ENCODE measurements at regions not wholly inside any gene's neighbourhood (a gene's known extent, or its start where the extent isn't known, plus 50 kb on each side); places are given as distances from the start of the nearest gene placed in this dataset.

DNA sequence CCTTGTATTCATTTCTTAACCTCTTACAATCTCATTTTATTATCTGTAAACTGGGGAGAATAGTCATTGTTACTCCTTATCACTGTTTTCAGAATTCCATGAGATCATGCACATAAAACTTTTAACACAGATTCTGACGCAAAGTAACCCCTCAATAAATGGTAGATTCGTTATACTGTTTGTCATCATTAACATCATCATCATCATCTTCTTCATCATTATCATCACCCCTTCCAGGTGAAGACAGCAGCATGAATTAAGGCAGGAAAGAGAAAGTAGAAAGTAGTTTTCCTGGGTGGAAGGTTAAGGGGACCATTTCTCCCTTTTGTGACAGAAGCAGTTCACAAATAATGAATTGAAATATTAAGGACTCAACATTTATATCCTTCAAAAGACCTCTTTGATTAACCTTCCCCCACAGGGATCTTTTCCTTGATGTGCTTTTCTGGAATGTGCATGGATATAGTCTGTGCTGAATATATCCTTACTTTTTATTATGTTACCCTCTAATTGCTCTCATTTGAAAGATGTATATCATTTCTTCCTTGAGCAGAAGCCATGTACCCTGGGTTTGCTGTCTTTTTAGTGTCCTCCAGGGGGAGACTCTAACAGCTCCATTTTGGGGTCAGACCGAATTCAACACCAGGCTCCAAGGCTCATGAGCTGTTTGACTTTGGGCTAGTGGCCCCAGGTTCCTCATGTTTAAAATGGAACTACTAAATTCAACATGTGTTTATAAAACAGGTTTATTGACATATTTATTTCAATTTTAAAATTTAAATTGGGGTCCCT, 1029.9 kb upstream of the WWC1 start (continued):
- TF ChIP-seq, protein P1, sequence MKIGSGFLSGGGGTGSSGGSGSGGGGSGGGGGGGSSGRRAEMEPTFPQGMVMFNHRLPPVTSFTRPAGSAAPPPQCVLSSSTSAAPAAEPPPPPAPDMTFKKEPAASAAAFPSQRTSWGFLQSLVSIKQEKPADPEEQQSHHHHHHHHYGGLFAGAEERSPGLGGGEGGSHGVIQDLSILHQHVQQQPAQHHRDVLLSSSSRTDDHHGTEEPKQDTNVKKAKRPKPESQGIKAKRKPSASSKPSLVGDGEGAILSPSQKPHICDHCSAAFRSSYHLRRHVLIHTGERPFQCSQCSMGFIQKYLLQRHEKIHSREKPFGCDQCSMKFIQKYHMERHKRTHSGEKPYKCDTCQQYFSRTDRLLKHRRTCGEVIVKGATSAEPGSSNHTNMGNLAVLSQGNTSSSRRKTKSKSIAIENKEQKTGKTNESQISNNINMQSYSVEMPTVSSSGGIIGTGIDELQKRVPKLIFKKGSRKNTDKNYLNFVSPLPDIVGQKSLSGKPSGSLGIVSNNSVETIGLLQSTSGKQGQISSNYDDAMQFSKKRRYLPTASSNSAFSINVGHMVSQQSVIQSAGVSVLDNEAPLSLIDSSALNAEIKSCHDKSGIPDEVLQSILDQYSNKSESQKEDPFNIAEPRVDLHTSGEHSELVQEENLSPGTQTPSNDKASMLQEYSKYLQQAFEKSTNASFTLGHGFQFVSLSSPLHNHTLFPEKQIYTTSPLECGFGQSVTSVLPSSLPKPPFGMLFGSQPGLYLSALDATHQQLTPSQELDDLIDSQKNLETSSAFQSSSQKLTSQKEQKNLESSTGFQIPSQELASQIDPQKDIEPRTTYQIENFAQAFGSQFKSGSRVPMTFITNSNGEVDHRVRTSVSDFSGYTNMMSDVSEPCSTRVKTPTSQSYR (CRISPR knock-in tag; IDR thresholded peaks at IDR 0.05) = no peak

DNA sequence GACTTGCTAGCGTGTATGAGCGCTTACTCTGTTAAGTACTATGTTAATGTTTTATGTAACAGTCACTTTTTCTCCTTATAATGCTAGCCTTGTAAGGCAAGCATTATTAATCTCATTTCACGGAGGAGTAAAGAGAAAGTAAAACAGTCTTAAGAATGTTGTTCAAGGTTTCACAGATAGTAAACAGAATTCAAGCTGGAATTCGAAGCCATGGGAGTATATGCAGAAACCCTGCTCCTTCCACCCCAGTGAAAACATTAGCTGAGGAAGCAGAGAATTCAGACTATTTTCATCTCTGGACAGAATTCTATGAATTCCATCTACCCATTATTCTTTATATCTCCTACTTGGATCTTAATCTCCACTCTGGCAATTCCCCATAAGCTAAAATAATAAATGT, 1028.3 kb upstream of the WWC1 start:
- Mint-ChIP-seq H3K27me3 (ENCODE audit: low read depth) (no peaks in the 10 kb centered on the region), H3K4me1 (0 out of 2 replicates have a peak, but pooled peaks cover 3% of the 10 kb centered on the region), H3K9me3 (peaks cover 9% of the 10 kb centered on the region; the same call in 1 of the 2 replicates), H3K4me3 (no peak overlapping the region), H3K27ac (no peak overlapping the region), H3K36me3 (peaks cover 6% of the 10 kb centered on the region; the same call in 1 of the 2 replicates)
- ATAC-seq (no peak), DNase-seq (ENCODE audit: low spot score) (no peak)
- ChIA-PET POLR2A (interaction anchor here (1.2 kb wide), 1 partner anchor 311 kb away, joined by 5 read pairs; no protein-coding TSS in a partner anchor), CTCF (interaction anchor here (0.7 to 1.0 kb wide), 2 partner anchors 147 to 265 kb away, joined by 4 to 5 read pairs; no protein-coding TSS in a partner anchor)
- TF ChIP-seq FOXP1 (CRISPR knock-in tag; IDR thresholded peaks at IDR 0.05; ENCODE audit: borderline replicate concordance) (no peak), PRRX2 (CRISPR knock-in tag; IDR thresholded peaks at IDR 0.05) (no peak), GRHL2 (CRISPR knock-in tag; IDR thresholded peaks at IDR 0.05; ENCODE audit: insufficient replicate concordance, severe bottlenecking) (no peak), RORB (CRISPR knock-in tag; IDR thresholded peaks at IDR 0.05) (no peak), NFATC4 (CRISPR knock-in tag; IDR thresholded peaks at IDR 0.05) (no peak), IRF2 (CRISPR knock-in tag; IDR thresholded peaks at IDR 0.05; ENCODE audit: borderline replicate concordance, low read depth) (no peak), TCF7 (CRISPR knock-in tag; IDR thresholded peaks at IDR 0.05; ENCODE audit: low read depth) (no peak), ZNF263 (CRISPR knock-in tag; IDR thresholded peaks at IDR 0.05; ENCODE audit: low read depth) (no peak), JAZF1 (CRISPR knock-in tag; IDR thresholded peaks at IDR 0.05) (no peak), ZNF121 (CRISPR knock-in tag; IDR thresholded peaks at IDR 0.05) (no peak), TP53 (CRISPR knock-in tag; IDR thresholded peaks at IDR 0.05) (no peak)
- TF ChIP-seq, protein P2, sequence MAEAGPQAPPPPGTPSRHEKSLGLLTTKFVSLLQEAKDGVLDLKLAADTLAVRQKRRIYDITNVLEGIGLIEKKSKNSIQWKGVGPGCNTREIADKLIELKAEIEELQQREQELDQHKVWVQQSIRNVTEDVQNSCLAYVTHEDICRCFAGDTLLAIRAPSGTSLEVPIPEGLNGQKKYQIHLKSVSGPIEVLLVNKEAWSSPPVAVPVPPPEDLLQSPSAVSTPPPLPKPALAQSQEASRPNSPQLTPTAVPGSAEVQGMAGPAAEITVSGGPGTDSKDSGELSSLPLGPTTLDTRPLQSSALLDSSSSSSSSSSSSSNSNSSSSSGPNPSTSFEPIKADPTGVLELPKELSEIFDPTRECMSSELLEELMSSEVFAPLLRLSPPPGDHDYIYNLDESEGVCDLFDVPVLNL (CRISPR knock-in tag; IDR thresholded peaks at IDR 0.05; ENCODE audit: borderline replicate concordance, low read depth) = no peak
- TF ChIP-seq, protein P3, sequence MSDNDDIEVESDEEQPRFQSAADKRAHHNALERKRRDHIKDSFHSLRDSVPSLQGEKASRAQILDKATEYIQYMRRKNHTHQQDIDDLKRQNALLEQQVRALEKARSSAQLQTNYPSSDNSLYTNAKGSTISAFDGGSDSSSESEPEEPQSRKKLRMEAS (CRISPR knock-in tag; IDR thresholded peaks at IDR 0.05) = no peak
- TF ChIP-seq, protein P4, sequence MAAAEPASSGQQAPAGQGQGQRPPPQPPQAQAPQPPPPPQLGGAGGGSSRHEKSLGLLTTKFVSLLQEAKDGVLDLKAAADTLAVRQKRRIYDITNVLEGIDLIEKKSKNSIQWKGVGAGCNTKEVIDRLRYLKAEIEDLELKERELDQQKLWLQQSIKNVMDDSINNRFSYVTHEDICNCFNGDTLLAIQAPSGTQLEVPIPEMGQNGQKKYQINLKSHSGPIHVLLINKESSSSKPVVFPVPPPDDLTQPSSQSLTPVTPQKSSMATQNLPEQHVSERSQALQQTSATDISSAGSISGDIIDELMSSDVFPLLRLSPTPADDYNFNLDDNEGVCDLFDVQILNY (CRISPR knock-in tag; IDR thresholded peaks at IDR 0.05) = no peak
- TF ChIP-seq, protein P5, sequence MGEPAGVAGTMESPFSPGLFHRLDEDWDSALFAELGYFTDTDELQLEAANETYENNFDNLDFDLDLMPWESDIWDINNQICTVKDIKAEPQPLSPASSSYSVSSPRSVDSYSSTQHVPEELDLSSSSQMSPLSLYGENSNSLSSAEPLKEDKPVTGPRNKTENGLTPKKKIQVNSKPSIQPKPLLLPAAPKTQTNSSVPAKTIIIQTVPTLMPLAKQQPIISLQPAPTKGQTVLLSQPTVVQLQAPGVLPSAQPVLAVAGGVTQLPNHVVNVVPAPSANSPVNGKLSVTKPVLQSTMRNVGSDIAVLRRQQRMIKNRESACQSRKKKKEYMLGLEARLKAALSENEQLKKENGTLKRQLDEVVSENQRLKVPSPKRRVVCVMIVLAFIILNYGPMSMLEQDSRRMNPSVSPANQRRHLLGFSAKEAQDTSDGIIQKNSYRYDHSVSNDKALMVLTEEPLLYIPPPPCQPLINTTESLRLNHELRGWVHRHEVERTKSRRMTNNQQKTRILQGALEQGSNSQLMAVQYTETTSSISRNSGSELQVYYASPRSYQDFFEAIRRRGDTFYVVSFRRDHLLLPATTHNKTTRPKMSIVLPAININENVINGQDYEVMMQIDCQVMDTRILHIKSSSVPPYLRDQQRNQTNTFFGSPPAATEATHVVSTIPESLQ (CRISPR knock-in tag; IDR thresholded peaks at IDR 0.05) = no peak
- TF ChIP-seq, protein P6, sequence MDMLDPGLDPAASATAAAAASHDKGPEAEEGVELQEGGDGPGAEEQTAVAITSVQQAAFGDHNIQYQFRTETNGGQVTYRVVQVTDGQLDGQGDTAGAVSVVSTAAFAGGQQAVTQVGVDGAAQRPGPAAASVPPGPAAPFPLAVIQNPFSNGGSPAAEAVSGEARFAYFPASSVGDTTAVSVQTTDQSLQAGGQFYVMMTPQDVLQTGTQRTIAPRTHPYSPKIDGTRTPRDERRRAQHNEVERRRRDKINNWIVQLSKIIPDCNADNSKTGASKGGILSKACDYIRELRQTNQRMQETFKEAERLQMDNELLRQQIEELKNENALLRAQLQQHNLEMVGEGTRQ (CRISPR knock-in tag; IDR thresholded peaks at IDR 0.05) = no peak
